ENCODE measurements at regions not wholly inside any gene's neighbourhood (a gene's known extent, or its start where the extent isn't known, plus 50 kb on each side); places are given as distances from the start of the nearest gene placed in this dataset.
A peak's percentile ranks its signal among the peaks of the same experiment; 100 is the strongest.

- TF ChIP-seq ZSCAN5A (tag by site-specific recombination; IDR thresholded peaks at IDR 0.05) (no peak), ZNF701 (tag by site-specific recombination; IDR thresholded peaks at IDR 0.05) (no peak), ZNF639 (tag by site-specific recombination; IDR thresholded peaks at IDR 0.05) (no peak), KLF7 (tag by site-specific recombination; IDR thresholded peaks at IDR 0.05; ENCODE audit: borderline replicate concordance) (no peak), ZBTB6 (tag by site-specific recombination; IDR thresholded peaks at IDR 0.05) (no peak), ZIC2 (tag by site-specific recombination; IDR thresholded peaks at IDR 0.05) (no peak), ZNF214 (tag by site-specific recombination; IDR thresholded peaks at IDR 0.05; ENCODE audit: borderline replicate concordance) (no peak), ZNF513 (tag by site-specific recombination; IDR thresholded peaks at IDR 0.05) (no peak), ZNF248 (tag by site-specific recombination; IDR thresholded peaks at IDR 0.05) (no peak)
These were observed 179.6 kb downstream of the TMA16 start (continued) for GRCh38 chr4:163673848-163674697.

- TF ChIP-seq BCL11B (tag by site-specific recombination; IDR thresholded peaks at IDR 0.05; ENCODE audit: low read depth) (no peak), KLF9 (tag by site-specific recombination; IDR thresholded peaks at IDR 0.05; ENCODE audit: low read depth) (no peak), ZNF654 (tag by site-specific recombination; IDR thresholded peaks at IDR 0.05; ENCODE audit: low read depth) (peak; percentile 25; the same call in 1 of the 2 replicates)
- H3K4me3 ChIP-seq (ENCODE audit: low read depth, low read length) = no peak overlapping the region
- no peak overlapping the region for H3K27ac ChIP-seq (ENCODE audit: extremely low read depth, low read depth, low read length)
- POLR2A ChIA-PET = no interaction called here
- no peaks in the 10 kb centered on the region for H3K4me1 ChIP-seq (ENCODE audit: control insufficient read depth, insufficient read depth, low read length)
- H3K9me3 ChIP-seq (ENCODE audit: control insufficient read depth, insufficient read depth, low read depth, low read length) = no peaks in the 10 kb centered on the region
- no peaks in the 10 kb centered on the region for H3K36me3 ChIP-seq (ENCODE audit: control insufficient read depth in 2 of 2, insufficient read depth in 1 of 2, low read length in 2 of 2)
- CTCF ChIA-PET = interaction anchor here (1.0 kb wide), 1 partner anchor 79 kb away, joined by 3 read pairs; no protein-coding TSS in a partner anchor
These were observed 184.7 kb downstream of the TMA16 start for GRCh38 chr4:163679189-163679588.

- no peaks in the 10 kb centered on the region for H3K36me3 ChIP-seq (ENCODE audit: control insufficient read depth in 2 of 2, insufficient read depth in 1 of 2, low read length in 2 of 2)
- no peak overlapping the region for H3K27ac ChIP-seq (ENCODE audit: extremely low read depth, low read depth, low read length)
- CTCF ChIA-PET = interaction anchor here (0.6 to 1.6 kb wide), 12 partner anchors 8 to 332 kb away, joined by 3 to 6 read pairs (median 4); no protein-coding TSS in a partner anchor
- H3K4me3 ChIP-seq (ENCODE audit: low read depth, low read length) = no peak overlapping the region
- H3K4me1 ChIP-seq (ENCODE audit: control insufficient read depth, insufficient read depth, low read length) = no peaks in the 10 kb centered on the region
- no peaks in the 10 kb centered on the region for H3K9me3 ChIP-seq (ENCODE audit: control insufficient read depth, insufficient read depth, low read depth, low read length)
- no peak for TF ChIP-seq HIC1 (tag by site-specific recombination; IDR thresholded peaks at IDR 0.05)
- TF ChIP-seq ZNF184 (tag by site-specific recombination; IDR thresholded peaks at IDR 0.05) = no peak
- no peak for TF ChIP-seq ELK4 (IDR thresholded peaks at IDR 0.05; ENCODE audit: borderline replicate concordance, low read depth, low read length)
- no peak for TF ChIP-seq ZNF423 (tag by site-specific recombination; IDR thresholded peaks at IDR 0.05)
- no peak for TF ChIP-seq ZNF521 (tag by site-specific recombination; IDR thresholded peaks at IDR 0.05)
- no peak for TF ChIP-seq ZNF24 (tag by site-specific recombination; IDR thresholded peaks at IDR 0.05)
- POLR2A ChIA-PET = no interaction called here
These were observed 186.1 kb downstream of the TMA16 start for GRCh38 chr4:163680386-163681098.
